Activated naive CD8-positive, alpha-beta T cell treated with anti-CD3 and anti-CD28 coated beads, Interleukin-2, amount 50 U/mL, for 24 hours (primary cell): ENCODE measurements at regions not wholly inside any gene's neighbourhood (a gene's known extent, or its start where the extent isn't known, plus 50 kb on each side); places are given as distances from the start of the nearest gene placed in this dataset.
"Not testable (repeated sequence)": the region's sequence is repeated elsewhere in the genome, so short reads cannot be mapped to it uniquely, and the experiment has no call there.

ENCODE experiments used
- ATAC-seq: fragments of 150-1000 bp; cut with Tn5 transposase; one replicate; pipeline ENCODE4 v1.10.0; 2021
- DNase-seq: peaks from one replicate; pipeline ENCODE4 v3.0.0; 2021
- H3K27ac Mint-ChIP-seq: one replicate; pipeline ENCODE4 v1.8.0; 2021; ENCODE audit warnings: mild to moderate bottlenecking, mixed read lengths
- H3K27me3 Mint-ChIP-seq: one replicate; pipeline ENCODE4 v1.8.0; 2021; ENCODE audit warnings: mixed read lengths
- H3K36me3 Mint-ChIP-seq: one replicate; pipeline ENCODE4 v1.8.0; 2021; ENCODE audit warnings: low read depth, mixed read lengths
- H3K4me1 Mint-ChIP-seq: one replicate; pipeline ENCODE4 v1.8.0; 2021; ENCODE audit warnings: mixed read lengths
- H3K4me3 Mint-ChIP-seq: one replicate; pipeline ENCODE4 v1.8.0; 2021; ENCODE audit warnings: mild to moderate bottlenecking, moderate library complexity, mixed read lengths
- H3K9me3 Mint-ChIP-seq: one replicate; pipeline ENCODE4 v1.8.0; 2021; ENCODE audit warnings: mixed read lengths

GRCh38 chr6:23728707-23729106 is 397.3 kb upstream of the NRSN1 start:
- Mint-ChIP-seq H3K27me3 (no peaks in the 10 kb centered on the region), H3K36me3 (no peaks in the 10 kb centered on the region), H3K9me3 (peaks cover 2% of the 10 kb centered on the region), H3K4me3 (no peak overlapping the region), H3K27ac (no peak overlapping the region), H3K4me1 (no peaks in the 10 kb centered on the region)
- ATAC-seq (no peak), DNase-seq (no peak)

GRCh38 chr6:23731609-23732008 is 394.4 kb upstream of the NRSN1 start:
- Mint-ChIP-seq H3K4me3 (no peak overlapping the region), H3K9me3 (no peaks in the 10 kb centered on the region), H3K27ac (no peak overlapping the region), H3K36me3 (no peaks in the 10 kb centered on the region), H3K4me1 (no peaks in the 10 kb centered on the region), H3K27me3 (no peaks in the 10 kb centered on the region)
- DNase-seq, result no peak
- ATAC-seq, result no peak

GRCh38 chr6:23732521-23732920 is 393.5 kb upstream of the NRSN1 start:
- no peak for DNase-seq
- H3K27ac Mint-ChIP-seq, result no peak overlapping the region
- no peak for ATAC-seq
- no peaks in the 10 kb centered on the region for H3K36me3 Mint-ChIP-seq
- no peak overlapping the region for H3K4me3 Mint-ChIP-seq
- H3K9me3 Mint-ChIP-seq, result no peaks in the 10 kb centered on the region
- no peaks in the 10 kb centered on the region for H3K4me1 Mint-ChIP-seq
- no peaks in the 10 kb centered on the region for H3K27me3 Mint-ChIP-seq

GRCh38 chr6:23735151-23735550 is 390.9 kb upstream of the NRSN1 start:
- H3K4me3 Mint-ChIP-seq, result no peak overlapping the region
- no peaks in the 10 kb centered on the region for H3K36me3 Mint-ChIP-seq
- H3K9me3 Mint-ChIP-seq, result no peaks in the 10 kb centered on the region
- no peaks in the 10 kb centered on the region for H3K4me1 Mint-ChIP-seq
- ATAC-seq (no peak), DNase-seq (no peak)
- no peak overlapping the region for H3K27ac Mint-ChIP-seq
- H3K27me3 Mint-ChIP-seq, result no peaks in the 10 kb centered on the region

- no peaks in the 10 kb centered on the region for H3K27me3 Mint-ChIP-seq
- no peak overlapping the region for H3K27ac Mint-ChIP-seq
- no peaks in the 10 kb centered on the region for H3K9me3 Mint-ChIP-seq
- ATAC-seq (no peak), DNase-seq (no peak)
- no peak overlapping the region for H3K4me3 Mint-ChIP-seq
- no peaks in the 10 kb centered on the region for H3K36me3 Mint-ChIP-seq
- no peaks in the 10 kb centered on the region for H3K4me1 Mint-ChIP-seq
Measured at GRCh38 chr6:23736577-23736976, 389.4 kb upstream of the NRSN1 start.

GRCh38 chr6:23747239-23747638 is 378.8 kb upstream of the NRSN1 start:
- no peak for DNase-seq
- no peak overlapping the region for H3K4me3 Mint-ChIP-seq
- H3K27ac Mint-ChIP-seq, result no peak overlapping the region
- no peaks in the 10 kb centered on the region for H3K4me1 Mint-ChIP-seq
- H3K36me3 Mint-ChIP-seq, result no peaks in the 10 kb centered on the region
- peaks cover 5% of the 10 kb centered on the region for H3K9me3 Mint-ChIP-seq
- no peak for ATAC-seq
- H3K27me3 Mint-ChIP-seq, result no peaks in the 10 kb centered on the region

GRCh38 chr6:23752414-23752813 is 373.6 kb upstream of the NRSN1 start:
- H3K27me3 Mint-ChIP-seq, result no peaks in the 10 kb centered on the region
- no peak overlapping the region for H3K27ac Mint-ChIP-seq
- ATAC-seq (no peak), DNase-seq (no peak)
- H3K9me3 Mint-ChIP-seq, result peaks cover 16% of the 10 kb centered on the region
- H3K4me1 Mint-ChIP-seq, result no peaks in the 10 kb centered on the region
- H3K4me3 Mint-ChIP-seq, result no peak overlapping the region
- no peaks in the 10 kb centered on the region for H3K36me3 Mint-ChIP-seq

GRCh38 chr6:23754197-23754596 is 371.8 kb upstream of the NRSN1 start:
- no peaks in the 10 kb centered on the region for H3K27me3 Mint-ChIP-seq
- no peak overlapping the region for H3K4me3 Mint-ChIP-seq
- ATAC-seq (no peak), DNase-seq (no peak)
- no peak overlapping the region for H3K27ac Mint-ChIP-seq
- H3K36me3 Mint-ChIP-seq, result no peaks in the 10 kb centered on the region
- H3K4me1 Mint-ChIP-seq, result no peaks in the 10 kb centered on the region
- H3K9me3 Mint-ChIP-seq, result peaks cover 12% of the 10 kb centered on the region

- no peak for ATAC-seq
- Mint-ChIP-seq H3K27me3 (no peaks in the 10 kb centered on the region), H3K9me3 (no peaks in the 10 kb centered on the region), H3K4me3 (no peak overlapping the region), H3K36me3 (no peaks in the 10 kb centered on the region), H3K27ac (no peak overlapping the region), H3K4me1 (no peaks in the 10 kb centered on the region)
- DNase-seq, result no peak
Measured at GRCh38 chr6:23775127-23775526, 350.9 kb upstream of the NRSN1 start.

- Mint-ChIP-seq H3K27me3 (no peaks in the 10 kb centered on the region), H3K4me1 (no peaks in the 10 kb centered on the region), H3K36me3 (no peaks in the 10 kb centered on the region), H3K4me3 (no peak overlapping the region), H3K27ac (no peak overlapping the region), H3K9me3 (peaks cover 9% of the 10 kb centered on the region)
- ATAC-seq (no peak), DNase-seq (no peak)
Measured at GRCh38 chr6:23783901-23784300, 342.1 kb upstream of the NRSN1 start.

GRCh38 chr6:23784301-23784919 is 341.6 kb upstream of the NRSN1 start:
- Mint-ChIP-seq H3K4me3 (no peak overlapping the region), H3K27ac (no peak overlapping the region), H3K9me3 (peaks cover 9% of the 10 kb centered on the region), H3K36me3 (no peaks in the 10 kb centered on the region), H3K27me3 (no peaks in the 10 kb centered on the region), H3K4me1 (no peaks in the 10 kb centered on the region)
- ATAC-seq (no peak), DNase-seq (no peak)

GRCh38 chr6:23790756-23791155 is 335.3 kb upstream of the NRSN1 start:
- no peaks in the 10 kb centered on the region for H3K4me1 Mint-ChIP-seq

GRCh38 chr6:23797041-23797440 is 329.0 kb upstream of the NRSN1 start:
- ATAC-seq (no peak), DNase-seq (no peak)
- H3K27me3 Mint-ChIP-seq, result no peaks in the 10 kb centered on the region
- H3K9me3 Mint-ChIP-seq, result peaks cover 10% of the 10 kb centered on the region
- H3K4me1 Mint-ChIP-seq, result no peaks in the 10 kb centered on the region
- H3K36me3 Mint-ChIP-seq, result no peaks in the 10 kb centered on the region
- no peak overlapping the region for H3K4me3 Mint-ChIP-seq
- H3K27ac Mint-ChIP-seq, result no peak overlapping the region

More at GRCh38 chr6:23790756-23791155, 335.3 kb upstream of the NRSN1 start:
- no peaks in the 10 kb centered on the region for H3K27me3 Mint-ChIP-seq
- H3K9me3 Mint-ChIP-seq, result peaks cover 10% of the 10 kb centered on the region
- no peaks in the 10 kb centered on the region for H3K36me3 Mint-ChIP-seq
- H3K4me3 Mint-ChIP-seq, result no peak overlapping the region
- ATAC-seq (no peak), DNase-seq (no peak)
- no peak overlapping the region for H3K27ac Mint-ChIP-seq

- ATAC-seq, H3K27me3 Mint-ChIP-seq, DNase-seq, H3K4me3 Mint-ChIP-seq, H3K4me1 Mint-ChIP-seq, H3K9me3 Mint-ChIP-seq, H3K36me3 Mint-ChIP-seq, H3K27ac Mint-ChIP-seq: not testable (repeated sequence)
Measured at GRCh38 chr6:23804289-23804688, 321.7 kb upstream of the NRSN1 start.

GRCh38 chr6:23821141-23821540 is 304.9 kb upstream of the NRSN1 start:
- not testable (repeated sequence) for H3K27ac Mint-ChIP-seq, DNase-seq, H3K36me3 Mint-ChIP-seq, H3K27me3 Mint-ChIP-seq, H3K4me3 Mint-ChIP-seq, ATAC-seq, H3K4me1 Mint-ChIP-seq, H3K9me3 Mint-ChIP-seq

- no peak overlapping the region for H3K27ac Mint-ChIP-seq
- H3K4me3 Mint-ChIP-seq, result no peak overlapping the region
- H3K4me1 Mint-ChIP-seq, result no peaks in the 10 kb centered on the region
- H3K27me3 Mint-ChIP-seq, result no peaks in the 10 kb centered on the region
- ATAC-seq (no peak), DNase-seq (no peak)
- H3K9me3 Mint-ChIP-seq, result peaks cover 4% of the 10 kb centered on the region
- H3K36me3 Mint-ChIP-seq, result no peaks in the 10 kb centered on the region
Measured at GRCh38 chr6:23823421-23823820, 302.6 kb upstream of the NRSN1 start.
